HG02840 (cell line): ENCODE measurements at regions not wholly inside any gene's neighbourhood (a gene's known extent, or its start where the extent isn't known, plus 50 kb on each side); places are given as distances from the start of the nearest gene placed in this dataset.
"Not testable (repeated sequence)": the region's sequence is repeated elsewhere in the genome, so short reads cannot be mapped to it uniquely, and the experiment has no call there.

ENCODE experiments used
- ATAC-seq: cut with Tn5 transposase; IDR thresholded peaks from one replicate; pipeline ENCODE4 v1.9.1; 2021; ENCODE audit warnings: mild to moderate bottlenecking, moderate library complexity, moderate number of reproducible peaks; ENCODE audit not compliant: unreplicated experiment, low FRiP score

- no peak for ATAC-seq
These were observed 1409.1 kb downstream of the CDH11 start for GRCh38 chr16:63712725-63713124.

GRCh38 chr16:63703612-63704011 lies 1418.3 kb downstream of the CDH11 start:
- ATAC-seq: no peak

- no peak for ATAC-seq
These were observed 1418.8 kb downstream of the CDH11 start for GRCh38 chr16:63702981-63703590.

GRCh38 chr16:63697736-63698135 lies 1424.1 kb downstream of the CDH11 start:
- ATAC-seq: no peak

- no peak for ATAC-seq
These were observed 1426.5 kb downstream of the CDH11 start for GRCh38 chr16:63695347-63695746.

- ATAC-seq: no peak
These were observed 1430.9 kb downstream of the CDH11 start for GRCh38 chr16:63690961-63691360.

- ATAC-seq: no peak
These were observed 1431.6 kb downstream of the CDH11 start for GRCh38 chr16:63690267-63690666.

- ATAC-seq: no peak
These were observed 1432.8 kb downstream of the CDH11 start for GRCh38 chr16:63689068-63689467.

GRCh38 chr16:63684149-63685101 lies 1437.4 kb downstream of the CDH11 start:
- no peak for ATAC-seq

GRCh38 chr16:63682844-63683243 lies 1439.0 kb downstream of the CDH11 start:
- ATAC-seq: no peak

- ATAC-seq: no peak
These were observed 1449.4 kb downstream of the CDH11 start for GRCh38 chr16:63672493-63672892.

- ATAC-seq: no peak
These were observed 1458.7 kb downstream of the CDH11 start for GRCh38 chr16:63663155-63663554.

- ATAC-seq: no peak
These were observed 1466.0 kb downstream of the CDH11 start for GRCh38 chr16:63655846-63656245.

GRCh38 chr16:63653044-63653839 lies 1468.6 kb downstream of the CDH11 start:
- ATAC-seq: no peak

- no peak for ATAC-seq
These were observed 1469.8 kb downstream of the CDH11 start for GRCh38 chr16:63652091-63652490.

- no peak for ATAC-seq
These were observed 1471.3 kb downstream of the CDH11 start for GRCh38 chr16:63650550-63650949.

GRCh38 chr16:63633706-63634445 lies 1488.0 kb downstream of the CDH11 start:
- ATAC-seq: not testable (repeated sequence)

GRCh38 chr16:63629272-63629671 lies 1492.6 kb downstream of the CDH11 start:
- no peak for ATAC-seq

- ATAC-seq: no peak
These were observed 1493.1 kb downstream of the CDH11 start for GRCh38 chr16:63628812-63629211.

GRCh38 chr16:63625126-63625525 lies 1496.7 kb downstream of the CDH11 start:
- no peak for ATAC-seq
